ENCODE measurements at regions not wholly inside any gene's neighbourhood (a gene's known extent, or its start where the extent isn't known, plus 50 kb on each side); places are given as distances from the start of the nearest gene placed in this dataset.
"Not testable (repeated sequence)": the region's sequence is repeated elsewhere in the genome, so short reads cannot be mapped to it uniquely, and the experiment has no call there.

- DNase-seq (ENCODE audit: low read depth) = no peak
Measured at GRCh38 chr7:106462914-106463482, 178.2 kb upstream of the NAMPT start.

GRCh38 chr7:106462365-106462859, 177.6 kb upstream of the NAMPT start:
- H3K4me3 ChIP-seq (ENCODE audit: low read depth, low read length) = no peak overlapping the region
- DNase-seq (ENCODE audit: low read depth) = no peak

More at GRCh38 chr7:106462914-106463482, 178.2 kb upstream of the NAMPT start:
- H3K4me3 ChIP-seq (ENCODE audit: low read depth, low read length) = no peak overlapping the region

- no peak for DNase-seq (ENCODE audit: low read depth)
- H3K4me3 ChIP-seq (ENCODE audit: low read depth, low read length) = no peak overlapping the region
Measured at GRCh38 chr7:106460792-106461254, 176.0 kb upstream of the NAMPT start.

- H3K4me3 ChIP-seq (ENCODE audit: low read depth, low read length) = no peak overlapping the region
- no peak for DNase-seq (ENCODE audit: low read depth)
Measured at GRCh38 chr7:106459397-106460072, 174.8 kb upstream of the NAMPT start.

GRCh38 chr7:106457678-106458077, 172.9 kb upstream of the NAMPT start:
- no peak for DNase-seq (ENCODE audit: low read depth)
- no peak overlapping the region for H3K4me3 ChIP-seq (ENCODE audit: low read depth, low read length)

- DNase-seq (ENCODE audit: low read depth) = no peak
- H3K4me3 ChIP-seq (ENCODE audit: low read depth, low read length) = no peak overlapping the region
Measured at GRCh38 chr7:106456329-106456728, 171.5 kb upstream of the NAMPT start.

- DNase-seq (ENCODE audit: low read depth) = no peak
- H3K4me3 ChIP-seq (ENCODE audit: low read depth, low read length) = no peak overlapping the region
Measured at GRCh38 chr7:106452031-106452851, 167.5 kb upstream of the NAMPT start.

GRCh38 chr7:106451171-106451570, 166.4 kb upstream of the NAMPT start:
- H3K4me3 ChIP-seq (ENCODE audit: low read depth, low read length) = no peak overlapping the region
- no peak for DNase-seq (ENCODE audit: low read depth)

- no peak for DNase-seq (ENCODE audit: low read depth)
- no peak overlapping the region for H3K4me3 ChIP-seq (ENCODE audit: low read depth, low read length)
Measured at GRCh38 chr7:106450716-106451115, 165.9 kb upstream of the NAMPT start.

GRCh38 chr7:106448992-106449859, 164.4 kb upstream of the NAMPT start:
- H3K4me3 ChIP-seq (ENCODE audit: low read depth, low read length) = no peak overlapping the region
- no peak for DNase-seq (ENCODE audit: low read depth)

- no peak overlapping the region for H3K4me3 ChIP-seq (ENCODE audit: low read depth, low read length)
- no peak for DNase-seq (ENCODE audit: low read depth)
Measured at GRCh38 chr7:106448346-106448991, 163.7 kb upstream of the NAMPT start.

- no peak overlapping the region for H3K4me3 ChIP-seq (ENCODE audit: low read depth, low read length)
- DNase-seq (ENCODE audit: low read depth) = no peak
Measured at GRCh38 chr7:106447318-106447847, 162.6 kb upstream of the NAMPT start.

- H3K4me3 ChIP-seq (ENCODE audit: low read depth, low read length); DNase-seq (ENCODE audit: low read depth): not testable (repeated sequence)
Measured at GRCh38 chr7:106445366-106445765, 160.6 kb upstream of the NAMPT start.

GRCh38 chr7:106444068-106444655, 159.4 kb upstream of the NAMPT start:
- H3K4me3 ChIP-seq (ENCODE audit: low read depth, low read length) = no peak overlapping the region
- no peak for DNase-seq (ENCODE audit: low read depth)

- no peak for DNase-seq (ENCODE audit: low read depth)
- H3K4me3 ChIP-seq (ENCODE audit: low read depth, low read length) = no peak overlapping the region
Measured at GRCh38 chr7:106443156-106443555, 158.4 kb upstream of the NAMPT start.

GRCh38 chr7:106442476-106442875, 157.7 kb upstream of the NAMPT start:
- DNase-seq (ENCODE audit: low read depth) = no peak

GRCh38 chr7:106441343-106441742, 156.6 kb upstream of the NAMPT start:
- not testable (repeated sequence) for H3K4me3 ChIP-seq (ENCODE audit: low read depth, low read length); DNase-seq (ENCODE audit: low read depth)

More at GRCh38 chr7:106442476-106442875, 157.7 kb upstream of the NAMPT start:
- H3K4me3 ChIP-seq (ENCODE audit: low read depth, low read length) = no peak overlapping the region

- not testable (repeated sequence) for DNase-seq (ENCODE audit: low read depth); H3K4me3 ChIP-seq (ENCODE audit: low read depth, low read length)
Measured at GRCh38 chr7:106436933-106437332, 152.2 kb upstream of the NAMPT start.
